HG03135 (cell line): ENCODE measurements at regions not wholly inside any gene's neighbourhood (a gene's known extent, or its start where the extent isn't known, plus 50 kb on each side); places are given as distances from the start of the nearest gene placed in this dataset.

Source experiments
- ATAC-seq: cut with Tn5 transposase; IDR thresholded peaks from one replicate; pipeline ENCODE4 v1.9.1; 2021; ENCODE audit warnings: mild to moderate bottlenecking, moderate library complexity; ENCODE audit not compliant: unreplicated experiment

GRCh38 chr15:38646716-38647115 is 82.1 kb upstream of the RASGRP1 start:
- ATAC-seq = no peak

- ATAC-seq = no peak
These were observed 83.1 kb upstream of the RASGRP1 start for GRCh38 chr15:38647683-38648082.

GRCh38 chr15:38648121-38648843 is 83.7 kb upstream of the RASGRP1 start:
- ATAC-seq = no peak

GRCh38 chr15:38650384-38650783 is 85.8 kb upstream of the RASGRP1 start:
- ATAC-seq = no peak

- ATAC-seq = no peak
These were observed 86.3 kb upstream of the RASGRP1 start for GRCh38 chr15:38650936-38651327.

- no peak for ATAC-seq
These were observed 86.9 kb upstream of the RASGRP1 start for GRCh38 chr15:38651328-38652038.

- no peak for ATAC-seq
These were observed 87.7 kb upstream of the RASGRP1 start for GRCh38 chr15:38652183-38652794.

GRCh38 chr15:38652998-38653397 is 88.4 kb upstream of the RASGRP1 start:
- no peak for ATAC-seq

GRCh38 chr15:38658431-38658830 is 93.8 kb upstream of the RASGRP1 start:
- no peak for ATAC-seq

- no peak for ATAC-seq
These were observed 96.1 kb upstream of the RASGRP1 start for GRCh38 chr15:38660738-38661137.

GRCh38 chr15:38662033-38662802 is 97.6 kb upstream of the RASGRP1 start:
- no peak for ATAC-seq

- no peak for ATAC-seq
These were observed 98.2 kb upstream of the RASGRP1 start for GRCh38 chr15:38662805-38663204.

- ATAC-seq = no peak
These were observed 101.1 kb upstream of the RASGRP1 start for GRCh38 chr15:38665586-38666305.

GRCh38 chr15:38666865-38667510 is 102.4 kb upstream of the RASGRP1 start:
- ATAC-seq = no peak

- ATAC-seq = no peak
These were observed 103.6 kb upstream of the RASGRP1 start for GRCh38 chr15:38667890-38668850.

GRCh38 chr15:38668898-38669391 is 104.3 kb upstream of the RASGRP1 start:
- no peak for ATAC-seq

GRCh38 chr15:38670128-38671005 is 105.8 kb upstream of the RASGRP1 start:
- peak; percentile 52 for ATAC-seq

- ATAC-seq = peak; percentile 0
These were observed 106.4 kb upstream of the RASGRP1 start for GRCh38 chr15:38671006-38671387.
